ENCODE measurements at regions not wholly inside any gene's neighbourhood (a gene's known extent, or its start where the extent isn't known, plus 50 kb on each side); places are given as distances from the start of the nearest gene placed in this dataset.

- Mint-ChIP-seq H3K4me3 (no peak overlapping the region), H3K4me1 (ENCODE audit: low read depth) (peaks cover 3% of the 10 kb centered on the region), H3K27ac (no peak overlapping the region), H3K27me3 (ENCODE audit: low read depth) (no peaks in the 10 kb centered on the region), H3K36me3 (ENCODE audit: low read depth) (no peaks in the 10 kb centered on the region), H3K9me3 (no peaks in the 10 kb centered on the region)
Measured at GRCh38 chr17:73754886-73755400, 110.7 kb upstream of the SDK2 start.

DNA sequence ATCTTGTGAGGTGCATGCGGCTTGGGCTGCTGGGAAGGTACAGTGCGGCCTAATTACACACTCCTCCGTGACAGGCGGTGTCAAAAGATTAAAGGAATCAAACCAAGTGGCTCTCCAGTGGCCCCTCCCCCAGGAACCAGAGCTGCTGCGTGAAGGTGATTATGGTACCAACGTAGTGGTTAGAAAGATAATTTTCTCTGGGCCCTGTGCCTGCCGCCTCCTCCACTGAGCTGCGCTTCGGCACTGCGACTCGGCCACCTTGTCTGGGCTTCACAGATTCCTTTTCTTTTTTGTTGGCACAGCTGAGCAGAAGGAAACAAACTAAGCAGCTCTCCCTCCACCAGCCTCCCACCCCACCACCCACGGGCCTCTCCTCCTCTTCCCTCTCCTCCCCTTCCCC is 113.2 kb upstream of the SDK2 start:
- Mint-ChIP-seq H3K27ac (no peak overlapping the region), H3K27me3 (ENCODE audit: low read depth) (no peaks in the 10 kb centered on the region)

GRCh38 chr17:73758245-73758644 is 114.0 kb upstream of the SDK2 start:
- H3K4me1 Mint-ChIP-seq (ENCODE audit: low read depth) = peaks cover 3% of the 10 kb centered on the region
- no peaks in the 10 kb centered on the region for H3K36me3 Mint-ChIP-seq (ENCODE audit: low read depth)
- H3K27me3 Mint-ChIP-seq (ENCODE audit: low read depth) = no peaks in the 10 kb centered on the region
- H3K27ac Mint-ChIP-seq = no peak overlapping the region
- no peaks in the 10 kb centered on the region for H3K9me3 Mint-ChIP-seq
- H3K4me3 Mint-ChIP-seq = no peak overlapping the region

More for the DNA sequence above, 113.2 kb upstream of the SDK2 start:
- Mint-ChIP-seq H3K9me3 (no peaks in the 10 kb centered on the region), H3K36me3 (ENCODE audit: low read depth) (no peaks in the 10 kb centered on the region), H3K4me1 (ENCODE audit: low read depth) (peaks cover 3% of the 10 kb centered on the region), H3K4me3 (no peak overlapping the region)

GRCh38 chr17:73759324-73759723 is 115.1 kb upstream of the SDK2 start:
- Mint-ChIP-seq H3K4me1 (ENCODE audit: low read depth) (peaks cover 3% of the 10 kb centered on the region), H3K4me3 (no peak overlapping the region), H3K27ac (no peak overlapping the region), H3K36me3 (ENCODE audit: low read depth) (no peaks in the 10 kb centered on the region), H3K9me3 (no peaks in the 10 kb centered on the region), H3K27me3 (ENCODE audit: low read depth) (no peaks in the 10 kb centered on the region)

DNA sequence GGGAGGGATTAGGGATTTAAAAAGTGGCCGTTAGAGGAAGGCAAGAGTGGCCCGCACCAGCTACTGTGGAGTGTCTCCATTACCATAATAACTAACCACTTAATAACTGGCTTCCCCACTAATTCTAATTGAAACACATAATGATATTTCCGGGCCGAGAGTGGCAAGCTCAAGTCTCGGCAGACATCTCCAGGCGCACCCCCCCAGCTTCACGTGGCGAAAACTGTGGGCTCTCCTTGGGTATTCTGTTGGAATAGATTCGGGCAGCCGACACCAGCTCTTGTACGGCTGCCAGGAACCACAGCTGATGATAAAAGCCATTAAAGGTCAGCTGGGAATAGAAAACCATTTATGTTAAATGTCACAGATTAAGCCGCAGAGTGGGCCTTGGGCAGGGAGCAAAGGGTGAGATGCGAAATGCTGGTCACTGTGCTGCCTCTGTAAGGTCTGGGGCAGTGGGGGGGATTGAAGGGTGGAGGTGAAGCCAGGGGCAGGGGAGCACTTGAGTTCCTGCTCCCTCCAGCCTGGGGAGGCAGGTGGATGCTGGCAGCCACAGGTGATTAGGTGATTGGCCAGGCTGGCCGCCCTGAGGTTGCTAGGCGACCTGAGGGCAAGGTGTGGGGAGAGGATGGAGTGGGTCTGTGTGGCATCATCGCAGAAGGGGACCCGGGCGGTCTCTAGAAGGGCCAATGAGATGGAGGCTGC is 115.6 kb upstream of the SDK2 start:
- Mint-ChIP-seq H3K27ac (no peak overlapping the region), H3K4me3 (no peak overlapping the region), H3K4me1 (ENCODE audit: low read depth) (peaks cover 3% of the 10 kb centered on the region), H3K27me3 (ENCODE audit: low read depth) (no peaks in the 10 kb centered on the region), H3K9me3 (no peaks in the 10 kb centered on the region), H3K36me3 (ENCODE audit: low read depth) (no peaks in the 10 kb centered on the region)

- Mint-ChIP-seq H3K36me3 (ENCODE audit: low read depth) (no peaks in the 10 kb centered on the region), H3K27me3 (ENCODE audit: low read depth) (no peaks in the 10 kb centered on the region), H3K27ac (no peak overlapping the region), H3K9me3 (no peaks in the 10 kb centered on the region), H3K4me1 (ENCODE audit: low read depth) (peaks cover 3% of the 10 kb centered on the region), H3K4me3 (no peak overlapping the region)
Measured at GRCh38 chr17:73760439-73760758, 116.2 kb upstream of the SDK2 start.

GRCh38 chr17:73765824-73766563 is 121.7 kb upstream of the SDK2 start:
- Mint-ChIP-seq H3K9me3 (no peaks in the 10 kb centered on the region), H3K4me1 (ENCODE audit: low read depth) (no peaks in the 10 kb centered on the region), H3K27me3 (ENCODE audit: low read depth) (no peaks in the 10 kb centered on the region), H3K27ac (no peak overlapping the region), H3K36me3 (ENCODE audit: low read depth) (no peaks in the 10 kb centered on the region), H3K4me3 (no peak overlapping the region)

DNA sequence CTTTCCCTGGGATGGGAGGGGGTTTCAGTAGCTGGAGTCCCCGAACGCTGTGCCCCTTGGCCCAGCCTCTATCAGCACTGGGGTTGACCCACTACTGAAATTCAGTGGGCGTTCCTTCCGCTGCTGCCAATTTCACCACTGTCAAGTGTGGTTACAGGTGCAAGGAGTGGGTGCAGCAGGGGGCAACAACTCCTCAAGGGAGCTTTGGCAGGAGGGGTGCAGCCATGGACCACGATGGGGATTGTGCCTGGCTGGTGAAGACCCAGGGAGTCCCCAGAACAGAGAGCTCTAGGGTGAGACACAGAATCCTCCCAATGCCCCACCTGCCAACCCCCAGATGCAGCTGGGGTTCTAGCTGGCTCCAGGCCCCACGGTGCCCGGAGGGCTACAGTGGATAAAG is 123.5 kb upstream of the SDK2 start:
- no peaks in the 10 kb centered on the region for H3K27me3 Mint-ChIP-seq (ENCODE audit: low read depth)
- H3K9me3 Mint-ChIP-seq = no peaks in the 10 kb centered on the region
- H3K36me3 Mint-ChIP-seq (ENCODE audit: low read depth) = no peaks in the 10 kb centered on the region
- no peak overlapping the region for H3K27ac Mint-ChIP-seq
- no peaks in the 10 kb centered on the region for H3K4me1 Mint-ChIP-seq (ENCODE audit: low read depth)
- no peak overlapping the region for H3K4me3 Mint-ChIP-seq

DNA sequence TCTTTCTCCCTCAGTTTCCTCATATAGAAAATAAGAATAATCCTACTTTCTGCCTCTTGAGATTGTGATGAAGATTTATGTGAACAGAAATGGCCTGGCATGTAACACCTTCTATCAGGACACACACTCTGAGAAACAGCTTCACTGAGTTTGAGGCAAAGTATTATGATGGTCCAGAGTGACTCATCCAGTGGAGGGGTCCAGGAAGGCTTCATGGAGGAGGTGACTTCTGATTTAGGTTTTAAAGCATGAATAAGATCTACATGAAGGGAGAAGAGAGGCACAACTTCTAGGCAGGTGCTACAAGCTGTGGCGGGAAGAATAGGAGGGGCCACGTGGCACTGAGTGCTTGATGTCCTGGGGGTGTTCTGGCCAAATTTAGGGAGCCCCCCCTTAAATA is 124.4 kb upstream of the SDK2 start:
- no peak overlapping the region for H3K27ac Mint-ChIP-seq
- no peak overlapping the region for H3K4me3 Mint-ChIP-seq
- H3K27me3 Mint-ChIP-seq (ENCODE audit: low read depth) = no peaks in the 10 kb centered on the region
- no peaks in the 10 kb centered on the region for H3K9me3 Mint-ChIP-seq
- H3K36me3 Mint-ChIP-seq (ENCODE audit: low read depth) = no peaks in the 10 kb centered on the region
- H3K4me1 Mint-ChIP-seq (ENCODE audit: low read depth) = no peaks in the 10 kb centered on the region

- H3K36me3 Mint-ChIP-seq (ENCODE audit: low read depth) = no peaks in the 10 kb centered on the region
- H3K27ac Mint-ChIP-seq = no peak overlapping the region
- no peaks in the 10 kb centered on the region for H3K9me3 Mint-ChIP-seq
- H3K4me1 Mint-ChIP-seq (ENCODE audit: low read depth) = no peaks in the 10 kb centered on the region
- H3K4me3 Mint-ChIP-seq = no peak overlapping the region
- H3K27me3 Mint-ChIP-seq (ENCODE audit: low read depth) = no peaks in the 10 kb centered on the region
Measured at GRCh38 chr17:73769479-73769878, 125.2 kb upstream of the SDK2 start.

DNA sequence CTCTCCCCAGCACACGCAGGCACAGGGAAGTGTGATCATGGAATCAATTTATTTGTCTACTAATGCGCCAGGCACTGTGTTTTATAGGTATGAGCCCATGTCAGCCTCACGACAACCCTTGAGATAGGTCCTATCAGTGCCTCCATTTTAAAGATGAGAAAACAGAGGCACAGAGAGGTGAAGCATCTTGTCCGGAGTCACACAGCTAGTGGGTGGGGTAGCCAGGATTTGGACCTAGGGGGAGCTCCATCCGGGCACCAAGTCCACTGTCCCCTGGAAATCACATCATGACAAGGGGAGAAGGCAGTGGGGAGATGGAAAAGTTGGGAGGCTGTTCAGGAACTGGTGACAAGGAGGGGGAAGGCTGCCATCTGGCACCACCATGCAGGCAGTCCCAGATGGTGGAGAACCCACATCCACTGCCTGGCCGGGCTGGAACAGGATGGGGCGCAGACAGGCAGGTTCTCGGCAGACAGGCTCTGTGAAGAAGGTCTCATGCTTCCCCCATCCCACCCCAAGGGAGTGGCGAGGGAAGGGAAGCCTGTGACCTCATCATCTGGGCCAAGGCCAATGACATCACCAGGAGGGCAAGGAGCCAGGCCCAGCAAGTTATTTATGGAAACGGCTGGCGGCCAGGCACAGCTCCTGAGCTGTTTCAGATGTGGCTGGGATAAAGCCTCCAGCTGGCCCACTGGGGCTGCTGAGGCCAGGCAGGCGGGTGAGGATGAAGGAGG is 126.0 kb upstream of the SDK2 start:
- no peaks in the 10 kb centered on the region for H3K9me3 Mint-ChIP-seq
- no peak overlapping the region for H3K27ac Mint-ChIP-seq
- H3K4me1 Mint-ChIP-seq (ENCODE audit: low read depth) = no peaks in the 10 kb centered on the region
- no peaks in the 10 kb centered on the region for H3K36me3 Mint-ChIP-seq (ENCODE audit: low read depth)
- H3K27me3 Mint-ChIP-seq (ENCODE audit: low read depth) = no peaks in the 10 kb centered on the region
- H3K4me3 Mint-ChIP-seq = no peak overlapping the region

DNA sequence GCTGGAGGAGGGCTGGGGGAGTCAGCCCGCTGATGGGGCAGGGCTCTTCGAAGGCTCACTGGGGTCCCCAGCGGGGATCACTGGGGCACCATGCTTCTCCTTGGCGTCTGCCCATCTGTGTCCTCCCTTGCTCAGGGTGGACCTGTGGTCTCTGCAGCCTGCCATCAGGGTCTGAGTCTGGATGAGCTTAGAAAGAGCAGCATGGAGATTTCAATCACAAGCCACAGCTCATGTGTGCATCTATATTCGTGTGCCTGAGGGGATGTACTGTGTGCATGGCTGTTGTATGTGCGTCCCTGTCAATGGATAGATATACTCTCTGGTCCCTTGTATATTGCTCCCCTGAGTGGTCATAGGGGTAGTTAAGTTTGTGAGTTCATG is 126.6 kb upstream of the SDK2 start:
- Mint-ChIP-seq H3K4me3 (no peak overlapping the region), H3K27ac (no peak overlapping the region), H3K4me1 (ENCODE audit: low read depth) (no peaks in the 10 kb centered on the region), H3K36me3 (ENCODE audit: low read depth) (no peaks in the 10 kb centered on the region), H3K9me3 (no peaks in the 10 kb centered on the region), H3K27me3 (ENCODE audit: low read depth) (no peaks in the 10 kb centered on the region)

GRCh38 chr17:73772107-73772705 is 128.0 kb upstream of the SDK2 start:
- no peak overlapping the region for H3K4me3 Mint-ChIP-seq
- H3K9me3 Mint-ChIP-seq = no peaks in the 10 kb centered on the region
- H3K36me3 Mint-ChIP-seq (ENCODE audit: low read depth) = no peaks in the 10 kb centered on the region
- no peak overlapping the region for H3K27ac Mint-ChIP-seq
- H3K27me3 Mint-ChIP-seq (ENCODE audit: low read depth) = no peaks in the 10 kb centered on the region
- H3K4me1 Mint-ChIP-seq (ENCODE audit: low read depth) = no peaks in the 10 kb centered on the region

DNA sequence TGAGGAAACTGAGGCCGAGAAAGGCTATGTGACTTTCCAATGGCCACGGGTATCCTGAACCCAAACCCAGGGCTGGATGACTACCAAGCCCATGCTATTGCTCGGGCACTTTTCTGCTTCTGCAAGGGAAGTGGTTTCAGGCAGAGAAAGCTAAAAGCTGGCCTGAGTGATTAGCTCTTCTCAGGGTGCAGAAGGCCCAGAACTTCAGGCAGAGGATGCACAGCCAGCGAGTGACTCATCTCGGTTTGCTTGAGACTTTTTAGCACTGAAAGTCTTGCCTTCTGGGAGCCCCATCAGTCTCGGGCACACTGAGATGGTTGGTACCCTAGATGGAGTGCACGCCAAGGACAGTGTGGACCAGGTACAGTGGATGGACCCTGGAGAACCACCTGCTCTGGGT is 129.5 kb upstream of the SDK2 start:
- no peaks in the 10 kb centered on the region for H3K4me1 Mint-ChIP-seq (ENCODE audit: low read depth)
- H3K4me3 Mint-ChIP-seq = no peak overlapping the region
- no peaks in the 10 kb centered on the region for H3K9me3 Mint-ChIP-seq
- H3K36me3 Mint-ChIP-seq (ENCODE audit: low read depth) = no peaks in the 10 kb centered on the region
- H3K27ac Mint-ChIP-seq = no peak overlapping the region
- no peaks in the 10 kb centered on the region for H3K27me3 Mint-ChIP-seq (ENCODE audit: low read depth)
